Left renal cortex interstitium (tissue), 4 donors: ENCODE measurements at regions not wholly inside any gene's neighbourhood (a gene's known extent, or its start where the extent isn't known, plus 50 kb on each side); places are given as distances from the start of the nearest gene placed in this dataset.
"Not testable (repeated sequence)": the region's sequence is repeated elsewhere in the genome, so short reads cannot be mapped to it uniquely, and the experiment has no call there.

Experiments used
- DNase-seq, 4 donors: peaks; one replicate each; pipeline ENCODE4 v3.0.0-alpha.2; 2013; ENCODE audit warnings: low read depth in 4 of 4, low spot score in 2 of 4, missing footprints in 1 of 4

DNA sequence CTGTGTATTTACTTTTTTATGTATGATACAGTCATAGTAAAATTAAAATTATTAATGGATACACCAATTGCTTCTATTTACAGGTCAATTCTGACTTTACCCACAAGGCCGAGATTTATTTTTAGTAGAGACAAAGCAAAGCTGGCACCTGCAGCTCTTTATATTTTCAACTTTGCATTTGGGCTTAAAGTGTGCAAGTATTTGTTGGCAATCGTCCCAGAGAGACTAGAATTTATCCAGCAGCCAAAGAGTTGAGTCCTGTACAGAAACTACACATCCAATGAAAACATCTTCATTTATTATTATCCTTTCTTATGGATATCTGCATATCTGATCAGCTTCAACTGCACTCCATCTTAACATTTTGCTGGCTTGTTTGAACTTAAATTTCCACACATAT is 485.6 kb downstream of the SOX11 start:
- DNase-seq: no peak

DNA sequence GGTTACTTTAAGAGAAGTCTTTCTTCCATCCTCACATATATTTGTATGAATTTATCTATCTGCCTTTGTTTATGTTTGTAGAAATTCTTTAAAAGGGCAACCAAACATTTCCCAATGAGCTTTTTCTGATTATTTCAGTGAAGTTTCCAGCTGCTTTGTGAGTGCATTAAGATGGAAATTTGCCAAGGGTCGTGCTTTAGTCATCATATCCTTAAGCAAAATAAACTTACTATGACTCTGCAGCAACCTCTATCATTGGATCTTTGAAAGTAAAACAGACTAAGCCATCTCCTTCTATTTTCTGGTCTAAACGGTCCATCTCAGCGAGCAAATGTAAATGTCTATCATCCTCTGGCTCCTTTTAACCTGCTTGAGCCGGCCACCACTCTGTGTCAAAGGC is 489.3 kb downstream of the SOX11 start:
- DNase-seq: no peak

DNA sequence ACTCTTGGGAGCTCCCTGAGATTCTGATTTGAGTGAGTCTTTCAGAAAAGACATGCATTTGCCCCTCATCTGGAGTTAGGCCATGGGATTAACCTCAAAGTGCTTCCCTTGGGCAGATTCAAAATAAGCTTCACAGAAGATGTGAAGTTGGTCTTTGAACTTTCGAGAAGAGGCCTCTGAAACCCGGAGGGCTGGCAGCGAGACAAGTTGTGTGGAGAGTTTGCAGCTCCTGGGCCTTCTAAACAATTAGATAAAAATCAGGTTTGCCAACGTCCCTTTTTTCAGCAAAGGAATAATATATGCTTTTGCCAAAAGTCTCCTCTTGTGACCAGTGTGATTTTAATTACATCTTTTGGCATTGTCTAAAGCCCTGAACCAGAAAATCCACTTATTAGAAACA is 489.7 kb downstream of the SOX11 start:
- DNase-seq: no peak

DNA sequence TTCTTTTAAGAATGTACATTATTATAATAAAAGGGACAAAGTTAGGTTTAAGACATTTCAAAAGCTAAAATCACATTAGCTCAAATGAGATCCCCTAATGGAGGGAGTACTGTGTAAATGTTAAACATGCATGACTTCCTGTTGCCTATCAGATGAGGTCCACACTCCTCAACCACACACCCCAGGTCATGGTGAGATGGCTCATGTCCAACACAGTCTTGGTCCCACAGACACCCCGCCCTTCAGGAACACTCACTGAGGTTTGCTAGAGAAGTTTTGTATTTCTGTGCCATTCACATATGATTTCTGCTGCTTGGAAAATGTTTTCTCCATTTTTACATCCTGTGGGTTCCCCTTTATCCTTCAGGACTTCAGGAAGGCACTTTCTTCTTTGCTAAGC is 491.0 kb downstream of the SOX11 start:
- DNase-seq: no peak

DNA sequence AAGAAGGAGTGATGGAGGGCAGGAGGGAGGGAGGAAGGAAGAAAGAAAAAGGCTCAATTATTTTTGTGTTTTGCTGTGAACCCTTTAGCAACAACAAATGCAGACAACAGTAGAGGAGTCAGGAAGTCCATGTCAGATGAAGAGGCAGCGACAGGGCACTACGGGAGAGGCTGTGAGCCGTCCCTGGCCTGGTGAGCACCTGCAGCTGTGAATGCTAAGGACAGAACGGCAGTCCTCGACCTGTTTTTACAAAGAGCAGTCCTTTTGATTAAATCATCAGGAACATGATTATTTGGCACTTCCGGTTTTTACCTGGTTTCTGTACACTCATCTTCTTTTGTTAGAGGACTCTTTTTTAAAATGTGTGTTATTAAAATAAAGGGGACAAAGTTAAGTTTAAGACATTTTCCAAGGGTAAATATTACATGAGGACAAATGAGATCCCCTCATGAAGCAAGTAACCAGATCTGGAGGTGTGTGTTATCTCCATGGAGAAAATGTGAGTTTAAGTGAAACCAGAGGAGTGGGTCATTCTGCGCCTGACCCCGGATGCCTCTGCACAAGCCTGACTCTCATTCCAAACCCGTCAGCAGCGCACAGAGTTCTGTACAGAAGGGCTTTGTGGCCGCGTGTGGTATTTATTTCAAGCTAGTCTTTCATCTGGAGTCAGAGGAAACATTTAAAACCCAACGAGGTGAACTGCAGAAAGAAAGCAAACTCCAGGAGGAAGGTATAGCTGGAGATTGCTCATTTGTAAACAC is 492.5 kb downstream of the SOX11 start:
- peak in 2 of 4 donors; percentile 53 to 71 for DNase-seq

DNA sequence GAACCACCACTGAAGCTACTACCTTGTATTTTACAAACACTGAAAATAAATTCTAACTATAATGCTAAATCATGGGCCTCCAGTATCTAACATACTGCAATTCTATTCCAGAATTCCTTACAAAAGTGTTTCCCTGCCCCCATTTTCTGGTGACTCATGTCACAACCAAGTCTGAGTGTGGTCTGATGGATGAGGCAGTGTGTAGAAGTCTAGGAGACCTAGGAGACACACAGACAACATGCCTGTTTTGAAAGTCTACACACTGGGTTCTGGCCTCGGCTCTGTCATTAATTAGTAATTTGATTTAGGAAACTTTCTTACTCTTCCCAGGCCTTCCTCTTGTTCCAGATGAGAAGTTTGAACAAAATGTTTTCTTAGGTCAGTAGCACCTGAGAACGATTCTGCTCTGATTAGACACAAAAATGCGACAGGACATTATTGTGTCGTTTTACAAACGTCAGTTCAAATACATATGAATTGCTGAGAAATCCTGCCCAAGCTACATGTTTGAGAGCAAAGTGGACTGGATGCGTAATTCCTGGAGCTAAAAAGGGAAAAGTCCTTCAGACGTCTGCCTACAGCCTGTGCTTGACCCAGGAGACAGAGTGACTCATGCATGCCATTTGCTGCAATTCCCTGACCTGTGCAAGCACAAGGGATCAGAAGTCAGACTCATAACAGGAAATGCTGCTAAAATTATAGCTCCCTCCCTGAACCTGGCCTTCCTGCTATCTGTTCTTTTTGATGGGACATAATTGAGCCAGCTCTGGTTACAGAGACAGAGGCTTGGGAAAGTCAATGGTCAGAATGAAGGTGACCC is 494.4 kb downstream of the SOX11 start:
- DNase-seq: no peak

DNA sequence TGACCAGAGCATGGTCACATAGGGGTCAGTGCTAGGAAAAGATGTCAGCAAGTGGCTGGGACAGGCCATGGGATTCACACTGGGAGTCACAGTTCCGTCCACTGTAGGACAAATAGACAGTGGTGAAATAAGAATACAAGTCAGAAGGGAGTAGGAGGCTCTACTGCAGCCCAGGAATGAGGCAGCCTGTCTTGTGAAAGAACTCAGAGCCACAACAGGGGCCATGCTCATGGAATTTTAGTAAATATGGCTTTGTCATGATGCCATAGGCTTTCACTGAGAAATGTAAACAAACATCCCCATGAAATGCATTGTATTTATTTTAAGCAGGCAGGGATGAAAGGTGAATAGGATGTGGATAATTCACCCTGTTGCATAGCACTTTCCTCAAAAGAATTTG is 504.3 kb downstream of the SOX11 start:
- no peak for DNase-seq

DNA sequence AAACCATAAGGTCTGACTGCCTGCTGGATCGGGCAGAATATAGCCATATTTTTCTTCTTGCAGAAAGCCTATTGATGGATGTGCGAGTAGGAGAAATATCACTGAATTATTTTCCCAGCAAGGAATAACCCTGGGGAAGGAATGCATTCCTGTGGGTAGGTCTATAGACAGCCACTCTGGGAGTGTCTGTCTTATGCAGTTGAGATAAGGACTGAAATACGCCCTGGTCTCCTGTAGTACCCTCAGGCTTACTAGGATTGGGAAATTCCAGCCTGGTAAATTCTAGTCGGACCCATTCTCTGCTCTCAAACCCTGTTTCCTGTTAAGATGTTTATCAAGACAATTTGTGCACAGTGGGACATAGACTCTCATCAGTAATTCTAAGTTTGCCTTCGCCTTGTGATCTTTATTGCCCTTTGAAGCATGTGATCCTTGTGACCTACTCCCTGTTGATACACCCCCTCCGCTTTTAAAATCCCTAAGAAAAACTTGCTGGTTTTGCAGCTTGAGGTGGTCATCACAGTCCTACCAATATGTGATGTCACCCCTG is 506.3 kb downstream of the SOX11 start:
- DNase-seq: not testable (repeated sequence)

DNA sequence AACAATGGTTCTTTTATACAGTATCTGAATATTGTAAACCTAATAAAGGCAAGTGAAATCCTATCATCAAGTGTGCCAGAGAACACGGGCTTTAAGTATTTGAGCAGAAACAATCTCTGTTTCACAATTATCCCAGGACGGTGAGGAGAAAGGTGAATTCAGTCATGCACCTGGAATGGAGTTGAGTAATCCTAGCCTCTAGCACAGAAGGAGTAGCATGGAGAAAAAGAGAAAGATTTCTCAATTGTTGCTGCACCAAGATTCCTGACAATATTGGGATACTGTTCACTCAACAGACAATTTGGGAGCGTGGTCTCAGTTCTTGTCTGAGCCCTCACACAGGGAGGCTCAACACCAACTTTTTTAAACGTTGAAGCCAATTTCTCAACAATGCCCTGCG is 510.6 kb downstream of the SOX11 start:
- no peak for DNase-seq

DNA sequence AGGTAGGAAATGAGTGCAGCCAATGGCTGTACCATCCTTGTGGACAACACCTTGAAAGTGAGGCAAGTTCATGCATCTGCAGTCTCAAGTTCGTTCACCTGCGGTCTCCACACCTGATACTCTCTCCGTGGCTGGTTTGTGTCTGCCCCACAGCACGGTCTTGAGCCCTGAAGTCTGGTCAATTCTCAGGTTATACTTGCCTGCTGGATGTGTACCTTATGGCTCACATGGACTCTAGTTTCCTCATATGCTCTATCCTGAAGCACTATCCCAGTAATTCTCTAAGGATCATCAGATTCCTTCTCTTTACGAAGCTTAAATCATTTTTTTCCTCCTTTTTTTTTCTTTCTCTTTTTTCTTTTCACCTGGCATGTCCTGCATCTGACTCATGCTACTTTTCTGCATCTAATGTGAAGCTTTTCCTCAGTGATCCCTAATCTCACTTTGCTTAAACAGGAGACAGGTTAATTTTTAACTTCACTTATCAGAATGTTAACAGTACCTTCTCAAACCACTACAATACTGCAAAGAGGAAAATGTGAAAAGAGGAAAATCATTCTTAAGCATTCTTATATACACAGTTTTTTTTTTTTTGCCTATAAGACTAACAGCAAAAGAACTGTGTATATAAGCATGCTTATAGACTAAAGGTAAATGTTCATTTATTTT is 511.2 kb downstream of the SOX11 start:
- DNase-seq: no peak

DNA sequence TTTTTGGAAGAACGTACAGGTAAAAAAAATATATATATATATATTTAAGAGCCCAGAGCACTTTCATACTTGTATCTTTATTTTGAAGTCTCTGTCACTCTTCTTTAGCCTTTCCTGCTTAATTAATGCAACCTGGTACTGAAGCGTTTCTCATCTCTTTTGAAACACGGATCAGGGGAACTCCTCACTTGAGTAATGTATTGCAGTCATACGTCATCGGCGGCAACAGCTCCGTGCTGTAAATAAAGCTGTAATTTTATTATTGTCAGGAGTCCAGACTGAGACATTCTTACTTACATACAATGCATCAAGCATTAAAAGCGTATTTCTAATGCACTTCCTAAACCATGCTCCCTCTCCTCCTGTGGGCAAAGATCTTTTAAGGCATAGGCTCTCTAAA is 514.7 kb downstream of the SOX11 start:
- DNase-seq: no peak

DNA sequence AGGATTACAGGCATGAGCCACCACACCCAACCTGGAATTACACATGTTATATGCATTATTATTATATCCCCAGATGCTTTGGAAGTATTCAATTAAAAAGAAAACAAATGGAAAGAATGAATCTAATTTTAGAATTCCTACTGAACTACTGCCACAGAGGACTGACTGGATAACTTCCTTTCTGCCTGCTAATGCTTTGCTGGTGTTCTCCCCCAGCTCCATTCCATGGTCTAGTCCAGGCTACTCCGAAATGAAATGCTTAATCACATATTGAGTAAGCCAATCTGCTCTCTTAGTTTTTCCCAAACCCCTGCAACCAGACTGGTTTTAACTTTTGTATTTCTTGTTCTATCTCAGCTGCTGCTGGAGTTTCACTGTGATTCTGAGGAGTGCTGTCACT is 519.1 kb downstream of the SOX11 start:
- DNase-seq: no peak

DNA sequence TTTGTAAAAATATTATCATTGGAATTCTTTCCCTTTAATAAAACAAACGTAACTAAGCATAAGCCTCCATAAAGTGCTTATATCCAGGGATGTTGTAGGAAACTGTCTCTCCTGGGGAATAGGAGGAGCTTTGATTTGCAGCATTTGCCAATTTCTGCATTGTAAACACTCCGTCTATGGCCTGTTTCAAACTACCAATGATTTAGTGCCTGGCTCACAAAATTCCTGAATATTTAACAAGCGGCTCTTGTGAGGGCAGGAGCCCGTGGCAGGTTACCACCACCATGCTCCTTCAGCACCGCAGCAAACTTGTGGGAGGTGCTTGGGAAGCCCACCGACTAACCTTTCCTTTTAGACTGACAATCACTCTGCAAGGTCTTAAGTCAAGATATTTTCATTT is 520.3 kb downstream of the SOX11 start:
- DNase-seq: no peak

DNA sequence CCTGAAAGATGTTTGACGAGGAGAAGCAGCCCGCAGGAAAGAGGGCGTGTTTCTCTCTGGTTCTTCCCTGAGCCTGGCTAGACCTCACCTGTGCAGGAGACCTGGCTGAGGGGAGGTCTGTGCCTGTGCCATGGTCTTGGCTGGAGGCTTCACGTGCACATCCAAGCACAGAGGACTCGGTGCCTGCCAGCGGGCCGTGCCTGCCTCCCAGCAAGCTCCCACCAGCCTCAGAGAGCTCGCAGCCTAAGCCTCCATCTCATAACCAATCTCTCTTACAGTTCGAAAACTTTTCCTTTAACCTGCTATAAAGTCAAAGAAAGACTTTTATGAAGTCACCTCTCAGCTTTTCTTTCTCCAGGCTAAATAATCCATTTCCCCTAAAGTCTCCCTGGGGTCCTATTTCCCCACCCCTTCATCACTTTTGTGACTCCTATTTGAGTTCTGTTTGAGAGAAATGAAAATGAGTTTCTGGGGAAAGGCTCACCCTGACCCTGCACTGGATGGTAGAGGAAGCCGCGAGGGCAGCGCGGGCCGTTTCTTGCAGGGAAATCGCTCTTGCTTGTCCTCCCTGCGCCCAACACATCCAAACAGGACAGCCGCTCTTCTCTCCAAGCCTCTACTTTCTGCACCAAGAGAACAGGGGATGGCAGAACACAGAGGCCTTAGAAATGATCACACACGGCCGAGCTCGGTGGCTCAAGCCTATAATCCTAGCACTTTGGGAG is 521.0 kb downstream of the SOX11 start:
- no peak for DNase-seq

DNA sequence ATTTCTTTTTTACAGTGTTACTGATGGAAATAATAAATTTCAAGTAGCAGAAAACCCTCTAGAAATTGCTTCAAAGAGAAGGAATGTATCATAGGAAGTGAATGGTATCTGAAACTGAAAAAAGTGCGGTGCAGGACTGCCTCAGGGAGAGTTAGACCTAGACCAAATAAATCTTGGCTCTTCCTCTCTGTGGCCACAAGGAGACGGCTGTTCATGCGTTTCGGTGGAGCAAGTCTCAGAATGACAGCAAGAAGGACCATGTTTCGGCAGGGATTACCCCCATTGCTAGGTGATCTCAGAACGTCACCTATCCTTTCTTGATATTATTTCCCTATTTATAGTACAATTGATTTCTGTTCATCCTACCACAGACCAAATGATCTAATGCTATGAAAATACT is 522.3 kb downstream of the SOX11 start:
- no peak for DNase-seq

DNA sequence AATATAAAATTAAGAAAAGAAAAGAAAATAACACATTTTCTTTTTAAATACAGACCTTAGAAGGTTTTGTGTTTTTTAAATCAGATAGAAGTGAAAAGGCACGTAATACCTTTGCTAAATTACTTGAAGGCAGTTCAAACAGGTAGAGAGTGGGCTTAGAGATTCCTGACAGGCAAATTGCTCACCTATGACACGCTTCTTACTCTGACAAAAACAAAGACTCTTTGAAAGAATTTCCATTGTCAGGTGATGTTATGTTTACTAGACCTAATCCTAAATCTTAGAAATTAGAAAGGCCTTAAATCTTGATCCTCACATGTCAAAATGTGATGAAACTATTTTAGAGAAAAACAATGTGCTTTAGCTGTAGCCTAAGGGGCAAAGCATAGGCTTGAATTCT is 522.9 kb downstream of the SOX11 start:
- no peak for DNase-seq

DNA sequence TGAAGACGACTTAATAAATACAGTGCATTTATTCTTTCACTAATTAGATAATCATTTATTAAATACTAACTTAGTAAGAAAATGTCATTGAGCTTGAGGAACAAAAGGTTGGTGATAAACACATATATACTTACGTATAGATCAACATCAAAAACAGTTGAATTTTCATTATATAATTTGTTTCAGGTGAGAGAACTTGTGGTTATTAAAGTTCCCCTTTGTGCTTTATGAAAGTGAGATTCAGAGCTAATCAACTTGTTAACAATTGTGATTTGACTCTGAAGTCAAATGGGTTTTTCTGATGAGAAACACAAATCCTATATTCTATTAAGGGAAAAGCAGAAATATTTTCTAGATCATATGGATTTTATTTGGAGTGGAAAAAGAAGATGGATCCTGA is 524.0 kb downstream of the SOX11 start:
- no peak for DNase-seq

DNA sequence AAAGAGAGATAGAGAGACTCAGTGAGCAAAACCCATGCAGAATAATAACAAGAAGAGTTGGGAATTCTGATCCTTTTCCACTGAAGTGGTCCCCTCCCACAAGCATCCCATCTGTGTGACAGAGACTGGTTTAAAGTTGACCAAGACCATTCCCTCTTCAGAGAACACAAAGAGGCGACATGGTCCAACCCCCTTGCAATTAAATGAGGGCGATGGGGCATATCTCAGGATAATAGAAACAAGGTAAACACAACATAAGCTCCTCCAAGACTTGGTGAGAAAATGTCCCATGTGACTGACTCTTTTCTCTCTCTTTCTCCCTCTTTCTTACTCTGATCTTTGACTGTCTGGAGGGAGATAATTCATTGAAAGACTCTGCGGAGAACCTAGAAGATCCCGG is 526.7 kb downstream of the SOX11 start:
- DNase-seq: no peak

DNA sequence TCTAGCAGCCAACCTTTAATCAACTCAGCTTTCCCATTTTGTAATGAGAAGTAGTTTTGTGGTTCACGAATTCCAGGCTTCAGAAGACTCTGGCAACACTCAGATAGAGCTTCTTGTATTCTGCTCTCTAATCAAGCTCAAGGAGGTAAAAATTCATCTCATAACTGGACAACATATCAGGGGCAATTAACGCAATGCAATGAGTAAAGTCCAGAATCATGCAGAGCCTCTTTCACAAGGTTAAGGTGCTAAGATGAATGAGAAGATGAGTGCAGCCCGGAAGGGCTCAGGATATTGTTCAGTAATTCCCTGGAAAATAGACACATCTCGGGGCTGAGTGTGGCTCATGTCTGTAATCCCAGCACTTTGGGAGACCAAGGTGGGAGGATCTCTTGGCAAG is 527.7 kb downstream of the SOX11 start:
- DNase-seq: no peak

DNA sequence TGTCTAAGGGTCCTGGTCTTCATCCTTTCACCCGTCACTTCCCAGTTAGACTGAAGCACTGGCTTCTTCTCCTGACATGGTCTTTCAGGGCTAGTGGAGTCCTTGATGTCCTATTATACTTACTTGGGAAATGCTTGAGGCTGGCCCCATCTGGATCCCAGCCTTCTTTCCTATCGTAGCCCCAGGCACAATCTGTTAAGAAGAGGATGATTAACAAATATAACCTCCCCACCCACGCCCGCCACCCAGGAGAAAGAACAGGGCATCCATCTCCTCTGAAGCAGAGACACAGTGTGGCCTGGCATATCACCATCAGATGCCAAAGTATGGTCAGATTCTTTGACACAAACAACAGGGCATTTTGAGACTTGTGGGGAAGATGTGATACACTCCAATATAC is 530.1 kb downstream of the SOX11 start:
- DNase-seq: no peak

DNA sequence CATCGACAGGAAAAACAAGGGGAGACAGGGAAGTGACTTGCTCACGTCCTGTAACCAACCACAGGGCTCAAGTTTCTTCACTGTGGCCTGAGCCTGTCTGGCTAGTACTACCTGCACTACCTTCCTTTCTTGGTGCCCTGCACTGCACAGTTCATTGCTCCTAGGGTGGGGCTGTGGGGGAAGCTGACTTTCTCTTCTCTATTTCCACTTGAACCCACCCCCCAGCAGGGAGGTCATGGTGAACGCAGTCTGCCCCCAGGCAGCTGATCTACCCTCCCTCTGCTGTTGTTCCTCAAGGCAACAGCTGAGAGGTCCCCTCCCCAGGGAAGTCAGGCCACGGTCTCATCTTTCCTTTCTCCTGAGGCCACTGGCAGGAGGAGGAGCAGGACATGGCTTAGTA is 532.1 kb downstream of the SOX11 start:
- peak in 1 of 4 donors; percentile 45 for DNase-seq
